ENCODE measurements at regions not wholly inside any gene's neighbourhood (a gene's known extent, or its start where the extent isn't known, plus 50 kb on each side); places are given as distances from the start of the nearest gene placed in this dataset.

- no peak for TF ChIP-seq CTCF (IDR thresholded peaks at IDR 0.05)
- no peak for TF ChIP-seq POLR2A (IDR thresholded peaks at IDR 0.05)
- TF ChIP-seq POLR2AphosphoS5 (IDR thresholded peaks at IDR 0.05) = no peak
Measured at GRCh38 chr15:35827141-35827540, 281.2 kb upstream of the DPH6 start.

All from prostate gland (tissue), 2 donors.